ENCODE measurements at regions not wholly inside any gene's neighbourhood (a gene's known extent, or its start where the extent isn't known, plus 50 kb on each side); places are given as distances from the start of the nearest gene placed in this dataset.
A peak's percentile ranks its signal among the peaks of the same experiment; 100 is the strongest.

DNA sequence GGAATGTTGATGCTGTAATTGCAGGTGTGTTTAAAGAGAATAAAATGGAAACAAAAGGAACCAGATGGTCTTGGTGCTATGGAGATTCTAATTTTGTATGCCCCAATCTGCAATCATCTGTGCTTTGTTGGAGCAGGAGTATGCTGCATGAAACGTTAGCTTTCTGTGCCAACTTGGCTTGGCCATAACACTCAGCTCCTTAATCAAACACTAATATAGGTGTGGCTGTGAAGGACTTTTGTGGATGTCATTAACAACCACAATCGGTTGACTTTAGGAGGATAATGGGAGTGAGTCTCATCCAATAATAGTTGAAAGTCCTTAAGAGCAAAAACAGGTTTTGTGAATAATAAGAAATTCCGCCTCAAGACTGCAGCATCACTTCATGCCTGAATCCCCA is 399.2 kb downstream of the NLGN4X start:
- no peak for DNase-seq

- no peak for DNase-seq
Measured at GRCh38 chrX:5829060-5829459, 399.6 kb downstream of the NLGN4X start.

- DNase-seq: no peak
Measured at GRCh38 chrX:5823903-5824302, 404.8 kb downstream of the NLGN4X start.

DNA sequence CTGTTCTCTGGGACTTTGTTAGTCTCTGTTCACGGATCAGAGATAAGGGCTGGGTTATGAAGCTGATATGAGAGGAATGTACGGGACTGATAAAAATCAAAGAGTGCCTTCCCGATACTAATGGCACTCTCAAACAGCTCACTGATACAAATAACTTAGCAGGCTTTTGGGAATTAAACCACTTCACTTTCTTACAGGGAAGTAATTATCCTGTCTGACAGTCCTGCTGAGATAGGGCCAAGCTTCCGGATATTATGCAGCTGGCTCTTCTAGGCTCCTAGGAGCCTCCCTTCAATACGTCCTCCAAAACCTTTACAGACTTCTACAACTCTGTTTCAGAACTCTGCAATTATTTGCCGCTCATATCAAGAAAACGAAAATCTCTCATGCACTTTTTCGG is 418.0 kb downstream of the NLGN4X start:
- DNase-seq: no peak

GRCh38 chrX:5807181-5807580 is 421.5 kb downstream of the NLGN4X start:
- DNase-seq: no peak

DNA sequence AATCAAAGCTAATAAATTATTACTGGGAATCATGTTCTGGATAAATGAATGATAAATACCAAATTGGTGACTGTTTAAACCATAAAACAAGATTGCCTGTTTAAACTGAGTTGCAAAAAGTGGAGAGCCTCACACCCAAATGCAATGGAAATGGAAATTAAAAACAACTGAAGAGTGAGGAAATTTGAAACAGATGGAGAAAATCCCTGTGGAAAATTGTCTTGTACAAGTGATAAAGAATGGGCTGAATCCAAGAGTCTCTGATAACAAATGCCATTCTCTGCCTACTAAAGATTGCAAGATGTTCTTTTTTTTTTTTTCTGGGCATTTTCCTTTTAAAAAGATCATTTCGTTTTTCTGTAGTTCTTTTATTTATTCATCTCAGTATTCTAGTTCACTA is 426.3 kb downstream of the NLGN4X start:
- DNase-seq: no peak

DNA sequence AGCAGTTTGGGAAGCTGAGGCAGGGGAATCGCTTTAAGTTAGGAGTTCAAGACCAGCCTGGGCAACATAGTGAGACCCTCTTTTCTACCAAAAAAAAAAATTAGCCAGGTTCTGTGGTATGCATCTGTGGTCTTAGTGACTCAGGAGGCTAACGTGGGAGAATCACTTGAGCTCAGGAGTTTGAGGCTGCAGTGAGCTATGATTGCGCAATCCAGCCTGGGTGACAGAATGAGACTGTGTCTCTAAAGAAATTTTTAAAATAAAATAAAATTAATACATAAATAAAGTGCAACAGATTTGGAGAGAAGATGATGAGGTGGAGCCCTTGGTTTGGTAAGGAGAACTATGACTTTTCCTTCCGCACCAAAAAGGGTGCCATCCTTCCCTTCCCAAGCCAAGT is 436.9 kb downstream of the NLGN4X start:
- DNase-seq: no peak

- no peak for DNase-seq
Measured at GRCh38 chrX:5788910-5789309, 439.8 kb downstream of the NLGN4X start.

GRCh38 chrX:5780821-5781220 is 447.8 kb downstream of the NLGN4X start:
- DNase-seq: no peak

DNA sequence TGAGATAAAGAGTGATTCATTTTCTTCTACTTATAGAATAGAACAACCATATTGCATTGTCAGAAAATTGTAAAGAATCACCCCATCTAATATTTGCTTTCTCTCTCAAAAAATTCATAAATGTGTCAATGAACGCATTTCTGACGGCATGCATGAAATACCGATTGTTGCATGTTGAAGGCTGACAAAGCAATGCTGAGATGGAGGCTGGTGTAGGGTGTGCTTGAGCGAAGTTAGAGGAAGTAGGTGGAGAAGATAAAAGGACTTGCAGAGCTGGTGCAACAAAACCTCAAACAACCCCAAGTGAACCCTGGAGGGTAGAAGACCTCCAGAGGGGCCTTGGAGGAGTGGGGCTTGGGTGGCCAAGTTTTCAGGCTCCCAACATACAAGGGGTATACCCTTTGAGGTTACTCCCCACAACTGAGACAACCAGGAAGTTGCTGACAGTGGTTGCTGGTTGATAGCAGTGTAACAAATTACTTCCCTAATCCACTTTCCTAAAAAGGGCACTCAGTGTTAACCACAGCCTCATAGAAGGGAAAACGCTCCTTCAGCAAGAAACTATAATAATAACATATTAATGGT is 452.7 kb downstream of the NLGN4X start:
- DNase-seq: no peak

DNA sequence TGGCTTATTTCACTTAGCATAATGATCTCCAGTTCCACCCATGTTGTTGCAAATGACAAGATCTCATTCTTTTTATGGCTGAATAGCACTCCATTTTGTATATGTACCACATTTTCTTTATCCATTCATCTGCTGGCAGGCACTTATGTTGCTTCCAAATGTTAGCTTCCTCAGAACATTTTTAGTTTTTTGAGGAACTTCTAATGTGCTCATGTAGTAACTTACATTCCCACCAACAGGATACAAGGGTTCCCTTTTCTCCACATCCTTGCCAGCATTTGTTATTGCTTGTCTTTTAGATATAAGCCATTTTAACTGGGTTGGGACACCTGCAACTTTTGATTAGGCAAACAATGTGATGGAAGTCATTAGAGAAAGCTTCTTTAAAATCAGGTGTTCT is 454.2 kb downstream of the NLGN4X start:
- no peak for DNase-seq

DNA sequence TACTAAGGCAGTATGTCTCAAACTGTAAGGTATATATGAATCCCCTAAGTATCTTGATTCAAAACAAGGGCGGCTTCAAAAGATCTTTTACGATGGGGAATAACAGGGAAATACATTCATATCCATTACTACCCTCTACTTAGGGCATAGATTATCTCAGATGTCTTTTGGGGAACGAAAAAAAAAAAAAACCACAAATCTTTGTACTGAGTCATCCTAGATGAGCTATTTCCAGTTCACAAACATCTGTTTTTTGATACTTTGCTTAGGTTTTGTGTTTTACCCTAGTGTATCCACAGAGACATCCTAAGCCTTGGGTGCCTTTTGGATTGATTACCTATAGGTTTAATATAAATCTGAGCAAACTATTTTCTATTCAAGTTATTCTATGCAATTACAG is 457.2 kb downstream of the NLGN4X start:
- no peak for DNase-seq

GRCh38 chrX:5756616-5757015 is 472.1 kb downstream of the NLGN4X start:
- no peak for DNase-seq

- DNase-seq: no peak
Measured at GRCh38 chrX:5753291-5753690, 475.4 kb downstream of the NLGN4X start.

DNA sequence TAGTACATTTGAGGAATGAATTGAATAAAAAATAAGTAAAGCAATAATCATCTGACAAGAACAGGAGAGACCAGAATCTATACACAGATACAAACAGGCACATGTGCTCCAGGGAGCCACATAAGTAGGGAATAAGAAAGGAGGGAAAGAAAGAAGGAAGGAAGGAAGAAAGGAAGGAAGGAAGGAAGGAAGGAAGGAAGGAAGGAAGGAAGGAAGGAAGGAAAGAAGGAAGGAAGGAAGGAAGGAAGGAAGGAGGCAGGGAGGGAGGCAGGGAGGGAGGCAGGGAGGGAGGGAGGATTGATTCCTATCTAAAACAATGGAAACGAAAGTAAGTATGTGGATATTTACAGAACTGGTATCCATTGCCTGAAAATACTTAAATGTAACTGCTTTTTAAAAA is 475.8 kb downstream of the NLGN4X start:
- DNase-seq: no peak

DNA sequence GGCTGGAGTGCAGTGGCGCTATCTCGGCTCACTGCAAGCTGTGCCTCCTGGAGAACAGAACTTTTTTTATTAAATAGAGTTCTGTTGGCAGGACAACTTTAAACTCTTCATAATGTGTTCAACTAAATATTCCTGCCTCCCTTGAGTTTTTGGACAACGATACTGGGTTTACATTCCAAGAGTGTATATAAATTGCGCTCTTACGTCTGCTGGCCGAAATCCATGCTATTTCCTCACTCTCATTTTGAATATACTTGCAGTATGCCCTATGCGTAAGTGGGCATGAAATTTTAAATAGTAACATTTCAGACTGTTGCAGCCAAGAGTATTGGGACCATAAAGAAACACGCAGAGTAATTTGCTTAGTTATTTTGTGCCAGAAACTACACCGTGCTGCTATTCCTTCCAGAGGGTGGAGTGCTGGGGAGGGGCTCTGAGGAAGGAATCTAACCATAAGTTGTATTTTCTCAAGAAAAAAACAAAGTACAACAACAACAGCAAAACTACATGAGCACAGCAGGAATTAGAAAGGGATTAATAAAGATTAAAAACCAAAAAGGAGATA is 480.0 kb downstream of the NLGN4X start:
- DNase-seq: peak; percentile 34

DNA sequence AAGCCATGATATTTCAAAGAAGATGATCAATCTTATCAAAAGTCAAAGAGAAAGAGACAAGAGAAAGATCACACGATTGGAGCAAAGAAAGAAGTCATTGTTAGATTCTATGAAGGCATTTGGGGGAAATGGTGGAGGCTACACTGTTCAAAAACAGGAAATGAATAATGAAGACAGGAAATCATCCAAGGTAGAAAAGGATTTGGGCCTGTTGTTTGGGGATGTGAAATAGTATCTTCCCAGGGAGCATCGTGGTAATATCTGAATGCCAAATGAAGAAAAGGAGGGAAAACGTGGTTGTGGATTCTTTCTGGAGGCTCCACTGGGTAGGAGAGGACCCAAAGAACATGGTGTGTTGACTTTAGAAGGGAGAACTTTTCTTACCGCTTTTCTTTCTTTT is 482.4 kb downstream of the NLGN4X start:
- DNase-seq: no peak

GRCh38 chrX:5733501-5733900 is 495.2 kb downstream of the NLGN4X start:
- no peak for DNase-seq

DNA sequence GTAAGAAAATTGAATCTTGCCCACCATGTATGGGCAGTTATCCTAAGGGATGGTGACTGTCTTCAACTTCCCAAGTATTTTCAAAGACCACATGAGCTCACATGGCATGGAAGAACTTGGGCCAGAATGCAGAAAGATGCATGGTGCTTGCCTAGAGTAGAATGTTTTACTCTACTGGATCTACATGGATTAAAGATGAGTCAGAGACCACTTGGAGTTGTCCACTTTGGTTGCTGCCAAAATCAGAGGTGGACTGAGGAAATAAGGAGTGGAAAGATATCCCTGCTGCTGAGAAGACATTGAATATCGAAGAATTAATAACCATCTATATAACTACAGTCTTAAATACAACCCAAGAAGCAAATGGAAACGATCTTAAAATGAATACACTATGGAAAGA is 498.1 kb downstream of the NLGN4X start:
- DNase-seq: no peak

- peak; percentile 3 for DNase-seq
Measured at GRCh38 chrX:5726224-5726623, 502.4 kb downstream of the NLGN4X start.

- no peak for DNase-seq
Measured at GRCh38 chrX:5724123-5724522, 504.5 kb downstream of the NLGN4X start.

DNA sequence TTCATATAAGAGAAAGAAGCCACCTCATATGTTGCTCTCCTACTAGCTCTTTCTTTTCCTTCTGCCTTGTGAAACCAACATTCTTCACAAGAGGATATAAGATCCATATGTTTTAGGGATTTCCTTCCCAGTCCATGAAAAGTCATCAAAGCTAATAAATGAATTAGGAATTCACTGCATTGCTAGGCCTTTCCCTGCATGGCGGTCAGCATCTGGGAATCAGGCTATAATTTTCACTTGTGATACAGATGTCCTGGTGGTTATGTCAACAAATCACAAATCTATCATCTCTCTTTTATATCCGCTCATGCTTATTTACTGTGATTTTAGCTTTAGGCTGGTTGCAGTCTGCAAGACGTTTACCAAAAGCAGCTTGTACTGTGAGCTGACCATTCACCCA is 510.0 kb downstream of the NLGN4X start:
- DNase-seq: no peak

DNA sequence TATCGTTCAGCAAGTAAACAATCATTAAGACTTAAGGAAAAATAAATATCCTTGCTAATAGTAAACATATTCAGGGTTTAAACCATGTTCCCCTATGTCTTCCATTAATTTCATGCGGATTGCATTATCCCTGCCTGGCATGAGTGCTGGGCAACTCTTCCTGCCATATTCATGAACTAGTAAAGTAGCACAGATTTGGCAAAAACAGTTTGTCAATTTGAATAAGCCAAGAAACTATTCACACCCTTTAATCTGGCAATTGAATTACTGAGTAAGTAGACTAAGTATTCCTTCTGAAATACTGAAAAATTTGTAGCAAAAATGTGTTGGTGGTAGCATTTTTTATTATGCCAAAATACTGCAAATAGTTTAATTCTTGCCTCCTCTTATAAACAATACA is 512.0 kb downstream of the NLGN4X start:
- no peak for DNase-seq

GRCh38 chrX:5708251-5708650 is 520.4 kb downstream of the NLGN4X start:
- DNase-seq: no peak

- no peak for DNase-seq
Measured at GRCh38 chrX:5702890-5703289, 525.8 kb downstream of the NLGN4X start.
